ENCODE measurements at regions not wholly inside any gene's neighbourhood (a gene's known extent, or its start where the extent isn't known, plus 50 kb on each side); places are given as distances from the start of the nearest gene placed in this dataset.

DNA sequence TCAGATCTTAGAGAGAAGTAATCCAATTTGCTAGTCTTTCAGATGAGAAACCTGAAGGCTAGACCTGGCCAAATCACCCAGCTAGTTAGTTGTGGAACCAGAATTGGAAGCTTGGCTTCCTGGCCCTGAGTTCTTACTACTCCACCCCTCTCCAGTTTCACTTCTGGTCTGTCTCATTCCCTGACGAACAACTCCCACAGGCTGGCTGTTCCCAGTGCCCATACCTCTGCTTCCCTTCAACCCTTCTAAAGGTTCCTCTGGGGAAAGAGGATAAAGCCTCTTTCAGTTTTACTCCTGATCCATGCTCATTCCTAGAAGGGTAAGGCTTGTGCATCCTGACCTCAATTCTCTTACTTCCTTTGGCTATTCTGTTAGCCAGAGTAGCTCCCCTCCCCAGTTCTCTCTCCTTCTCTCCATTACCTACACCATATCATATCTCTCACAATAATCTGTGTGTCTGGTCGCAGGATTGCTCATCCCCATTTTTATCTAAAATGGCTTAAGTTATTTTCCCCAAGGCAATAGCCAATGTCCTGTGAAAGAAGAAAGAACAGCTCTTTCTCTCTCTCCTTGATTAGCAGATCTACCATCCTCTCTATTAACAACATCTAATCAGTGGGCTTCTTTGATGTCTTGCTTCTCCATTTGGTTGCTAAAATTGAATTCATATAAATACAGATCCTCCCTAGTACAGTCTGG is 155.0 kb upstream of the MAOA start:
- H3K9me2 ChIP-seq (ENCODE audit: insufficient read depth): no peaks in the 10 kb centered on the region
- H3K4me2 ChIP-seq: no peak overlapping the region
- H3F3A ChIP-seq (ENCODE audit: insufficient read depth, low read depth): no peaks in the 10 kb centered on the region
- no peaks in the 10 kb centered on the region for H3K79me2 ChIP-seq (ENCODE audit: low read depth)
- no peak overlapping the region for H3K4me3 ChIP-seq
- CTCF ChIA-PET: no interaction called here
- H3K36me3 ChIP-seq (ENCODE audit: low read depth): no peaks in the 10 kb centered on the region
- H3K27ac ChIP-seq: no peak overlapping the region
- no peaks in the 10 kb centered on the region for H3K4me1 ChIP-seq (replicated peaks; ENCODE audit: insufficient read depth)
- POLR2A ChIA-PET (ENCODE audit: unreplicated experiment): no interaction called here
- no TSS peak for BruUV-seq (replicated peaks)
- H2AFZ ChIP-seq: no peak overlapping the region
- no peak for DNase-seq
- H4K20me1 ChIP-seq (ENCODE audit: insufficient read depth): no peaks in the 10 kb centered on the region
- no peaks in the 10 kb centered on the region for H3K27me3 ChIP-seq (ENCODE audit: insufficient read depth, low read depth)
- TF ChIP-seq EZH2 (IDR thresholded peaks at IDR 0.05; ENCODE audit: low read depth): no peak
- TF ChIP-seq, protein P1, sequence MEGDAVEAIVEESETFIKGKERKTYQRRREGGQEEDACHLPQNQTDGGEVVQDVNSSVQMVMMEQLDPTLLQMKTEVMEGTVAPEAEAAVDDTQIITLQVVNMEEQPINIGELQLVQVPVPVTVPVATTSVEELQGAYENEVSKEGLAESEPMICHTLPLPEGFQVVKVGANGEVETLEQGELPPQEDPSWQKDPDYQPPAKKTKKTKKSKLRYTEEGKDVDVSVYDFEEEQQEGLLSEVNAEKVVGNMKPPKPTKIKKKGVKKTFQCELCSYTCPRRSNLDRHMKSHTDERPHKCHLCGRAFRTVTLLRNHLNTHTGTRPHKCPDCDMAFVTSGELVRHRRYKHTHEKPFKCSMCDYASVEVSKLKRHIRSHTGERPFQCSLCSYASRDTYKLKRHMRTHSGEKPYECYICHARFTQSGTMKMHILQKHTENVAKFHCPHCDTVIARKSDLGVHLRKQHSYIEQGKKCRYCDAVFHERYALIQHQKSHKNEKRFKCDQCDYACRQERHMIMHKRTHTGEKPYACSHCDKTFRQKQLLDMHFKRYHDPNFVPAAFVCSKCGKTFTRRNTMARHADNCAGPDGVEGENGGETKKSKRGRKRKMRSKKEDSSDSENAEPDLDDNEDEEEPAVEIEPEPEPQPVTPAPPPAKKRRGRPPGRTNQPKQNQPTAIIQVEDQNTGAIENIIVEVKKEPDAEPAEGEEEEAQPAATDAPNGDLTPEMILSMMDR (conservative IDR thresholded peaks at IDR 0.05): no peak
- intact Hi-C loops (cut with micrococcal nuclease; ENCODE audit: unreplicated experiment): no loop called here
- no peaks in the 10 kb centered on the region for H3K9me3 ChIP-seq (ENCODE audit: insufficient read depth, low read depth)

GRCh38 chrX:43504394-43504793 is 151.7 kb upstream of the MAOA start:
- ChIA-PET CTCF (no interaction called here), POLR2A (ENCODE audit: unreplicated experiment) (no interaction called here)
- Histone ChIP-seq H3K79me2 (ENCODE audit: low read depth) (no peaks in the 10 kb centered on the region), H3K36me3 (ENCODE audit: low read depth) (no peaks in the 10 kb centered on the region), H3K4me2 (no peak overlapping the region), H3K4me3 (no peak overlapping the region), H3K27me3 (ENCODE audit: insufficient read depth, low read depth) (no peaks in the 10 kb centered on the region), H3K9me3 (ENCODE audit: insufficient read depth, low read depth) (no peaks in the 10 kb centered on the region), H3K27ac (no peak overlapping the region), H3F3A (ENCODE audit: insufficient read depth, low read depth) (no peaks in the 10 kb centered on the region), H3K9me2 (ENCODE audit: insufficient read depth) (no peaks in the 10 kb centered on the region), H2AFZ (no peak overlapping the region), H4K20me1 (ENCODE audit: insufficient read depth) (no peaks in the 10 kb centered on the region), H3K4me1 (replicated peaks; ENCODE audit: insufficient read depth) (no peaks in the 10 kb centered on the region)
- no peak for DNase-seq
- no peak for TF ChIP-seq EZH2 (IDR thresholded peaks at IDR 0.05; ENCODE audit: low read depth)
- TF ChIP-seq, protein P1 (conservative IDR thresholded peaks at IDR 0.05): no peak
- BruUV-seq (replicated peaks): no TSS peak
- intact Hi-C loops (cut with micrococcal nuclease; ENCODE audit: unreplicated experiment): no loop called here

GRCh38 chrX:43505769-43506168 is 150.3 kb upstream of the MAOA start:
- Histone ChIP-seq H3K9me2 (ENCODE audit: insufficient read depth) (no peaks in the 10 kb centered on the region), H4K20me1 (ENCODE audit: insufficient read depth) (no peaks in the 10 kb centered on the region), H3F3A (ENCODE audit: insufficient read depth, low read depth) (no peaks in the 10 kb centered on the region), H3K4me1 (replicated peaks; ENCODE audit: insufficient read depth) (no peaks in the 10 kb centered on the region), H3K4me3 (no peak overlapping the region), H3K4me2 (no peak overlapping the region), H3K27ac (no peak overlapping the region), H3K9me3 (ENCODE audit: insufficient read depth, low read depth) (no peaks in the 10 kb centered on the region), H3K36me3 (ENCODE audit: low read depth) (no peaks in the 10 kb centered on the region), H2AFZ (no peak overlapping the region), H3K79me2 (ENCODE audit: low read depth) (no peaks in the 10 kb centered on the region), H3K27me3 (ENCODE audit: insufficient read depth, low read depth) (no peaks in the 10 kb centered on the region)
- TF ChIP-seq, protein P1 (conservative IDR thresholded peaks at IDR 0.05): no peak
- TF ChIP-seq EZH2 (IDR thresholded peaks at IDR 0.05; ENCODE audit: low read depth): no peak
- ChIA-PET CTCF (no interaction called here), POLR2A (ENCODE audit: unreplicated experiment) (no interaction called here)
- intact Hi-C loops (cut with micrococcal nuclease; ENCODE audit: unreplicated experiment): no loop called here
- BruUV-seq (replicated peaks): no TSS peak
- no peak for DNase-seq
